ENCODE measurements at regions not wholly inside any gene's neighbourhood (a gene's known extent, or its start where the extent isn't known, plus 50 kb on each side); places are given as distances from the start of the nearest gene placed in this dataset.
"Not testable (repeated sequence)": the region's sequence is repeated elsewhere in the genome, so short reads cannot be mapped to it uniquely, and the experiment has no call there.

- no peak for DNase-seq (ENCODE audit: low spot score)
Observed at GRCh38 chr3:79960594-79960993, 192.8 kb upstream of the ROBO1 start.

- no peak for DNase-seq (ENCODE audit: low spot score)
Observed at GRCh38 chr3:79957066-79957465, 189.3 kb upstream of the ROBO1 start.

- DNase-seq (ENCODE audit: low spot score), result no peak
Observed at GRCh38 chr3:79954756-79955155, 187.0 kb upstream of the ROBO1 start.

- DNase-seq (ENCODE audit: low spot score), result no peak
Observed at GRCh38 chr3:79953591-79954101, 185.8 kb upstream of the ROBO1 start.

GRCh38 chr3:79951426-79951825, 183.6 kb upstream of the ROBO1 start:
- not testable (repeated sequence) for DNase-seq (ENCODE audit: low spot score)

- no peak for DNase-seq (ENCODE audit: low spot score)
Observed at GRCh38 chr3:79947957-79948356, 180.2 kb upstream of the ROBO1 start.

- DNase-seq (ENCODE audit: low spot score), result no peak
Observed at GRCh38 chr3:79947469-79947868, 179.7 kb upstream of the ROBO1 start.

- DNase-seq (ENCODE audit: low spot score), result no peak
Observed at GRCh38 chr3:79937567-79937966, 169.8 kb upstream of the ROBO1 start.

GRCh38 chr3:79930196-79930595, 162.4 kb upstream of the ROBO1 start:
- DNase-seq (ENCODE audit: low spot score), result no peak

GRCh38 chr3:79928687-79929408, 161.1 kb upstream of the ROBO1 start:
- DNase-seq (ENCODE audit: low spot score), result no peak

- no peak for DNase-seq (ENCODE audit: low spot score)
Observed at GRCh38 chr3:79926522-79926921, 158.7 kb upstream of the ROBO1 start.

GRCh38 chr3:79922633-79923032, 154.8 kb upstream of the ROBO1 start:
- no peak for DNase-seq (ENCODE audit: low spot score)

GRCh38 chr3:79917561-79917960, 149.8 kb upstream of the ROBO1 start:
- no peak for DNase-seq (ENCODE audit: low spot score)

GRCh38 chr3:79910337-79910736, 142.5 kb upstream of the ROBO1 start:
- DNase-seq (ENCODE audit: low spot score), result no peak

GRCh38 chr3:79906106-79906505, 138.3 kb upstream of the ROBO1 start:
- DNase-seq (ENCODE audit: low spot score), result no peak

- no peak for DNase-seq (ENCODE audit: low spot score)
Observed at GRCh38 chr3:79902151-79902550, 134.4 kb upstream of the ROBO1 start.

- no peak for DNase-seq (ENCODE audit: low spot score)
Observed at GRCh38 chr3:79898907-79899306, 131.1 kb upstream of the ROBO1 start.

- DNase-seq (ENCODE audit: low spot score), result no peak
Observed at GRCh38 chr3:79896086-79896485, 128.3 kb upstream of the ROBO1 start.

GRCh38 chr3:79887213-79887612, 119.4 kb upstream of the ROBO1 start:
- DNase-seq (ENCODE audit: low spot score), result no peak

GRCh38 chr3:79886204-79886603, 118.4 kb upstream of the ROBO1 start:
- DNase-seq (ENCODE audit: low spot score), result no peak

GRCh38 chr3:79885407-79885806, 117.6 kb upstream of the ROBO1 start:
- no peak for DNase-seq (ENCODE audit: low spot score)

- no peak for DNase-seq (ENCODE audit: low spot score)
Observed at GRCh38 chr3:79884354-79884753, 116.6 kb upstream of the ROBO1 start.

GRCh38 chr3:79881431-79881830, 113.6 kb upstream of the ROBO1 start:
- no peak for DNase-seq (ENCODE audit: low spot score)

- DNase-seq (ENCODE audit: low spot score), result no peak
Observed at GRCh38 chr3:79878708-79879107, 110.9 kb upstream of the ROBO1 start.

Data from AG08396 (cell line).